ENCODE measurements at regions not wholly inside any gene's neighbourhood (a gene's known extent, or its start where the extent isn't known, plus 50 kb on each side); places are given as distances from the start of the nearest gene placed in this dataset.

DNA sequence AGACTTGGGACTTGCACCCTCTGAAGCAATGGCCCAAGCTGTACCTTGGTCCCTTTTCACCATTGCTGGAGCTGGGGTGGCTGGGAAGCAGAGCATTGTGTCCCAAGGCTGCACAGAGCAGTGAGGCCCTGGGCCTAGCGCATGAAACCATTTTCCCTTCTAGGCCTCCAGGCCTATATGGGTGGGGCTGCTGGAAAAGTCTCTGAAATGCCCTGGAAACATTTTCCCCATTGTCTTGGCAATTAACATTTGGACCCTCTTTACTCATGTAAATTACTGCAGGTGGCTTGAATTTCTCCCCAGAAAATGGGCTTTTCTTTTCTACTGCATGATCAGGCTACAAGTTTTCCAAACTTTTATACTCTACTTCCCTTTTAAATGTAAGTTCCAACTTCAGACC lies 510.5 kb downstream of the SLITRK6 start:
- no peak for DNase-seq (ENCODE audit: low read depth)

DNA sequence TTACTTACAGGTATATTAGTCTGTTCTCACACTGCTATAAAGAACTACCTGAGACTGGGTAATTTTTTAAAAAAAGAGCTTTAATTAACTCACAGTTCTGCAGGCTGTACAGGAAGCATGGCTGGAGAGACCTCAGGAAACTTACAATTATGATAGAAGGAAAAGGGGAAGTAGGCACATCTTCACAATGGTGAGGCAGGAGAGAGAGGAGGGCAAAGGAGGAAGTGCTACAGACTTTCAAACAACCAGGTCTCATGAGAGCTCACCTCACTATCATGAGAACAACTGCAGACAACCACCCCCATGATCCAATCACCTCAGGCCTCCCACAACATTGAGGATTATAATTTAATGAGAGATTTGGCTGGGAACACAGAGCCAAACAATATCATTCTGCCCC lies 511.7 kb downstream of the SLITRK6 start:
- DNase-seq (ENCODE audit: low read depth), result no peak

DNA sequence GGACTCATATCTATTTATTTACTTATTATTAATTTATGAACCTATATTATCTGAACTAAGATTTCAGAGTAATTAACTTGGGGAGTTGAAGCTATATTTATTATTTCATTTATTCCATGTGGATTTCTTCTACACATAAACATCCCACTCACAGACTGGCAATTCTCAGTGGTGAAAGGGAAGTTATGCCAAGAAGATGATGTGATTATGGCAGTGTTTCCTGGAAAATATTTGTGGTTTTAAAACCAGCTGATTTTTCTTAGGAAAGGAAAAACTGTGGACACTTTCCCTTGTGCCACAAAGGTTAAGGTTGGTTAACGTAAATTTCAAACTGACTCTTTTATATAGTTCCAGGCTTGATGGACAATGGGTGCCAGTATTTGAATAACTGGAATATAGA lies 513.1 kb downstream of the SLITRK6 start:
- no peak for DNase-seq (ENCODE audit: low read depth)

DNA sequence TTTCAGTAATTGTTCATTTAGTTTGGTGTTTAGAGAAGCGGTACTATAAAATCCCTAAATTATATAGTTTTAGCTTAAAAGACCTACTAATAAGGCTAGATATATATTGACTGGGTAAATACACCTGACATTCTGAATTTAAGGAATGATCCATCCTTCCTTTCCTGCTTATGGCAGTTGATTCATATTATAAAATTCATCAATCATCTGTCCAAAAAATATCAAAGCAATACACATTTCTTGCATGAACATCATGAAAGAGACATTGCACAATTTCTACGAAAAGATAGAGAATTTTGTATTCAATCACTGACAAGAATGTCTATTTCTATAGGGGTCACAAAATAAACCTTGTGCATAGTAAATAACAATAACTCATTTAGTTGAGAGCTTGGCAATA lies 514.9 kb downstream of the SLITRK6 start:
- DNase-seq (ENCODE audit: low read depth), result no peak

DNA sequence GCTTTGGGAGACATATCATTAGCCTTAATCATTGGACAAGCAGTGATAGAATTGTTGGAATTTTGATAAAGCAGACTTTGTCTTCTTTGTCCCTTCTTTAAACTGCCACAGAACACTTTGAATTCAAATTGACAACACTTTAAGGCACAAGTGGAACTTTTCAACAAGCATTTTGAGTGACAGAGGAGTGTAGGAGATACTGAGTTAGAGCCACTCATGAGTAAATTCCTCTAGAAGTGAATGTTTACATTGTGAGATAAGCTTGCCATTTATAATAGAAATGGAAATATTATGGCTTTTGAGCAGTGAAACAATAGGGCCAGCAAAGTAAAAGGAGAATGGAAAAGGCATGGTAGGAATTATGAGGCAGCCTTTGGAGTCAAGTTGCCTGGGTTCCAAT lies 515.8 kb downstream of the SLITRK6 start:
- DNase-seq (ENCODE audit: low read depth), result no peak

DNA sequence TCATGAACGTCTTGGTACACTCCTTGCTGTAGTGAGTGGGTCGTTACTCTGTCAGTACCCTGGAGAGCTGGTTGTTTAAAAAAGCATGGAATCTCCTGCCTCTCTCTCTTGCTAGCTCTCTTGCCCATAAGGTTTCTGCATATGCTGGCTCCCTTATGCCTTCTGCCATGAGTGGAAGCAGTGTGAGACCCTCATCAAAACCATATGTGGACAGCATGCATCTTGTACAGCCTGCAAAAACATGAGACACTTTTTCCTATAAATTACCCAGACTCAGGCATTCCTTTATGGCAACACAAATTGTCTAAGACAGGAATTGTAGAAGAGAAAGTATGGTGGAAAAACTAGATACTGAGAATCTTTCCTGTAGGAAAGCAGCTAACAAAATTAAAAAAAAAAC lies 516.3 kb downstream of the SLITRK6 start:
- DNase-seq (ENCODE audit: low read depth), result no peak

DNA sequence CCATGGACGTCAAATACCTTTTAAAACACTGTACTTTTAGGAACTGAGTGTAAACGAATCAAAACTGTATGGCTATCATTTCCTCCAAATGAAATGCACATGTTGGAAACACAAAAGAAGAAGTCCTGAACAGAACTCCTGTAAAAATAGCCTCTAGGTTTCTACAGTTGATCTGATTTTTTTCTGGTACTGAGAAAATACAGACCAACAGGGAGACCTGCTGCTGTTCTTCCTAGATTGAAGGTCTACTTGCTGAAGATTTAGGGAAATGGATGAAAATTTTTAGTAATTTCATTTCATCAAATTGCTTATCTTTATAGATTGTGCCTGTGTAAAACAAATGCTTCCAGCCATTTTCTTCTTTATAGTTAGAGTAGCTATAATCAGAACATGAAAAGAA lies 520.4 kb downstream of the SLITRK6 start:
- no peak for DNase-seq (ENCODE audit: low read depth)

DNA sequence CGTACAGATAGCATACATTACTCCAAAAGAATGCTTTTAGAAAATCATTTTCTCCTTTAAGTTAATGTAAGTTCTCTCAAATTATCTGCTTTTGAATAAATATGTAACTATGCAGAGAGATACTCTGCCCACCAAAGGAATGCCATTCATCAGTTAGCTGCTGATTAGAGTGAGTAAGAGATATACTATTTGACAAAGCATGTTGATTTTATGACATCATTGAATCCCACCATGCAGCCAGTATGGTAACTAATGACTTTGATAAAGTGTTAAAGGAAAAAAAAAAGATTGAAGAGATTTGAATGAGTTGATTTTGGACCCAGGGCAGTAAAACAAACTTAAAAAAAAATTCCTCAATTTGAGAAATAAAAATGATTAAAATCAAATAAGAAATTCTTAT lies 521.5 kb downstream of the SLITRK6 start:
- DNase-seq (ENCODE audit: low read depth), result no peak

DNA sequence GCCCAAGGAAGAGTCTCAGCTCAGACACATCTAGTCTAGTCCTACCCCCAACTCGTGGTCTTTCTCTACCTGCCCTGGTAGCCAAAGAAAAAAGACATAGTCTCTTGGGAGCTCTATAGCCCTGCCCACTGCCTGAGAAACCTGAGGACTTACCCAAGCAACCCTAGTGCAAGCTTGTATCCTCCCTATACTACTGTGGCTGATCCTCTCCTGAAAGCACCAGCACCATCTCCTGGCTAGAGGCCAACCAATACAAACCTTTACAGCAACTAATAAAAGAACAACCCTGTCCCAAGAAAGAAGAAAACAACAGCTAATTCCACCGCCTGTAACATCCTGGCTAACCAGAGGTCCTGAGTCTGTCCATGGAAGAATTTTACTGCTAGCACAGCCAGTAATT lies 532.4 kb downstream of the SLITRK6 start:
- no peak for DNase-seq (ENCODE audit: low read depth)

DNA sequence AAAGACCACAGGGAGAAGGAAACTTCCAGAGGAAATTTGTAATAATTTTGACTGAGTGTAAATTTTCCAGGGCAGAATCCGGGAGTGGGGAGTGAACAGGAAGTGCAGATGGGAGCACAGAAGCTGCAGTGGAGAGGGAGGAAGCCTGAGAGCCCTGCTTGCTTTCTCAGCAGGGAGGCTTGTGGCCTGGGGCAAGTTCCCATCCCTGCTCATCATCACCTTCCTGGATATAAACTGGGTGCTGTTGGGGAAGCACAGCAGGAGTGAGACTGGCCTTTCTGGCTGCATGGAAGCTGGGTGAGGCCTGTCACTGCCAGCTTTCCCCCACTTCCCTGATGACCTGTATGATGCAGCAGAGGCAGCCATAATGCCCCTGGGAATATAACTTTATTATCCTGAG lies 532.9 kb downstream of the SLITRK6 start:
- DNase-seq (ENCODE audit: low read depth), result no peak

DNA sequence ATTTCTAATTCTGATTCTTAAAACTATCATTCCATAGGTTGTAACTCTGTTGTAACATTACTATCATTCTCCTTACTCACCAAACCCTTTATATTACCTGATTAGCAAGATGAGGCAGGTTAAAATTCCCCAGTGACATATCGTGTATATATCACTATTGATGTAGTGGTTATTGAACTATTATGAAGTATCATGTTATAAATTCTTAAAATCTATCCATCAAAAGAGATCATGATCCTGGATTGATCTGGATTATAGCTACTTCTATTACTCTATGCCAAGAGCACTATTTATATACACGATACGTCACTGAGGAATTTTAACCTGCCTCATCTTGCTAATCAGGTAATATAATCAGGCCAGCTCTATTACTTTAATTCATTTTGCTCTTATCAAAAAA lies 533.9 kb downstream of the SLITRK6 start:
- DNase-seq (ENCODE audit: low read depth), result no peak

DNA sequence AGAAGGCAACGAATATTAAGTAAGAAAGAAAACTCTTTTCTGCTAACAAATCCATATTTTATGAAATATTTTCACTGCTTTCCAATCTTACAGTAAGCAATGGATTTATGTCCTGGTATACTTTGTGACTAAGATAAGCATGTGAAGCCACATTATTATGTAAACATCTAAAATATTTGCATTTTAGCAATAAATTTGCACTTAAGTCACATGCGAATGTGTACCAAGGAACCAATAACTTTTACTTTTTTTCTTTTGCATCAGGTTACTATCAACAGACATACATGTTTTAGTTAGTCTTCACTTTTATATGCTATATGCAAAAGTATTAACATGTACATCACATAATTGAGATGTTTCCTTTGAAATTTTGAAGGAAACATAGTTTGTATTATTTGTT lies 536.7 kb downstream of the SLITRK6 start:
- DNase-seq (ENCODE audit: low read depth), result no peak

DNA sequence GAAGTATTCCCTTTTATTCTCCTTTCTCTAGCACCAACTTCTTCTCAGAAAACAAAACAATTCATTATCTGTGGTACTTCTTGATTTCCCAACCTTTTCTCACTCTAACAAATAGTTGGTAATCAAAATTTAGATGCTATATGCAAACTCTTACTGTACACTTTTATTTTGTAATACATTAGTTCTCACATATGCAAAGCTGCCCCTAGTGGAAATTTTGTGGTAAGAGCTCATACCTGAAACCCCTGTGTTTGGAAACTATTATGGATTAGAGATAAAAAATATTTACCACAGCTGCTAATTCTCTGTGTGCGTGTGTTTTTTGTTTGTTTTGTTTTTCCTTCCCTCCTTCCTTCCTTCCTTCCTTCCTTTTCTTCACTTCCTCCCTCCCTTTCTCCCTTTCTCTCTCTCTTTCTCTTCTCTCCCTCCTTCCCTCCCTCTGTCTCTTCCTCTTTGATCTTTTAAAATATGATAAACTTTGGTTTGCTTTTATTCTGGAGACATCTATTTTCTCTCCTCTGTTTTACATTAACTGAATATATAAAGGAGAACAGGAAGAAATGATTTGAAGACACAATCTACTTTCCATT lies 537.4 kb downstream of the SLITRK6 start:
- DNase-seq (ENCODE audit: low read depth), result no peak

DNA sequence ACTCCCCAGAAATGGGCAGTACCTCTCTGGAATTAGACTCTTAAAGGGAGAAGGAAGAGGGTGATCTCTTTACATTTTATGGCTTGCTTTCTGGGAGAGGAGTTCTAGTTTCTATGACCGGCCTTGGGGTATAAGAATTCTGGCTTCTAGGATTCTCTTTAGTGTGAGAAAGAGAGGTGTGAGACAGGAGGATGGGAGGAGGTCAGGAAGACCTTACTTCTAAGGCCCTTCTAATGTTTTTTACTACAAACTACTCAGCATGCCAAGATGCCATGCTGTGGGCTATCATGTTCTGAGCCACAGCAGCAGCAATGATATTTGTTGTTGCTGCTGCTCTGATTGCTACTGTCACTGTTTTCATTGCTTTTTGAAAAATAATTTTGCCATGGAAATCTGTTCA lies 538.3 kb downstream of the SLITRK6 start:
- no peak for DNase-seq (ENCODE audit: low read depth)

DNA sequence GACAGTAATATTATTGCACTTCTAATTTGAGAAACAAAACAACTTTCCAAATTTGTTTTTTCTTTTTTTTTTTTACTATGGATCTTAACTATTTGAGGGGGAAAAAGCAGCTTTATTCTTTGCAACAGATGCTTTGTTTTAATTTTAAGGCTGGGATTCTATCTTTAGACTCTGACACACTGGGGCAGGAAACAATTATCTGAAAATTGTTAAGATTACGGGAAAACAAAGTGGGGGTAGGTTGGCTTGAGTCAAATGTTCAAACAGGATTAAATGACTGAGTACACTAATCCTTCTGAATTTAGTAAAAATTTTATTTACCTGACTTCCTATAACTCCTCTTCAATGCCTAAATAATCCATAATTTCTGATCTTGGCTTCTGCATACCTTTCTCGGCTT lies 543.2 kb downstream of the SLITRK6 start:
- no peak for DNase-seq (ENCODE audit: low read depth)

DNA sequence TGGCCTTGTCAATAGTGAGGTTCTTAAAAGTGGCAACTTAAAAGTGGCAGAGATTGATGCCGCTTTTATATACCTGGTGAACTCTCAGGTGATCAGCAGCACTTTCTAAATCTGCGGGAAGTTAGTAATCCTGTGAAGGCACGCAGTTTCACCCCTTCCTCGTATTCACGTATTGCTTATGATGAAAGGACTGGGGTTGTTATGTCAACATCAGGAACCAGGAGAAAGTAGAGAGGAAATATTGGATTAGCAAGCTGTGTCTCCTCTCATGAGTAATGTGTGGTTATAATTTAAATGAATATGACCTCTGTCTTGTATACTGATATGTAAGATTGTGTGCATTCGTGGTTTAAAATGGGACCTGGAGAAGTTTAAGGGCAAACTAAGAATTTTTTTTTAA lies 544.6 kb downstream of the SLITRK6 start:
- DNase-seq (ENCODE audit: low read depth), result no peak

DNA sequence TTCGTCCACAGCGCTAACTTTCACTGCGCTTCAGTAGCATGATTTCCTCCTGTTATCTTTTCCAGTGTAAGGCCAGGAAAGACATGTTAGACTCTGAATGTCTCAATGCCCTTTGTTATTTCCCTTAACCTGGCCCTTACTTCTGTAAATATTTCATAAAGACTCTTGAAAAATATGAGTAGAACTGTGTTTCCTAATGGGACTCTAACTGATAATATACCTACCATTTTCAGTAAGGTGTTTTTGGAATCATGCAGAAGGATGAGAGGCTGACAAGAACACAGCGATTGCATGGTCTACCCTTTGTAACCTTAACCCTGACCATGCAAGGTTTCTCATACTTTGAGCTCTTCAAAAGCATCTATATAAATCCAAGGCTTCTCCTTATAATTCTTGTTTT lies 550.1 kb downstream of the SLITRK6 start:
- DNase-seq (ENCODE audit: low read depth), result no peak

DNA sequence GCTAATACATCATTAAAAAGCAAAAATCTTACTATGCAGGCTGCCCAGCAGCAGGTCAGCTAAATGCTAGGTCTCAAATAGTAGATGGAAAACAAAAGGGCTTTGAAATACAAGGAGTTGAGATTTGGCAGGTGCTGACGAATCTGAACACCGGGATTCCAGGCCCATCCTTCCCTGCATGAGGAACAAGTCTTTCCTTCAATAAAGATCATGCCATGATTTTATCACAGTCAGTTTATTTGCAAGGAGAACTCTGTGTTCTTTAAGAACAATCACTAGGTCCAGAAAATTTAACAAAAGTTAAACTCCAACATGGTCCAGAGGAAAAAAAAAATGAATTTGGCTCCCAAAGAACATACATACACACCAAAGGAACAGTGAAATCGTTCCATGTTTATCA lies 551.4 kb downstream of the SLITRK6 start:
- no peak for DNase-seq (ENCODE audit: low read depth)

DNA sequence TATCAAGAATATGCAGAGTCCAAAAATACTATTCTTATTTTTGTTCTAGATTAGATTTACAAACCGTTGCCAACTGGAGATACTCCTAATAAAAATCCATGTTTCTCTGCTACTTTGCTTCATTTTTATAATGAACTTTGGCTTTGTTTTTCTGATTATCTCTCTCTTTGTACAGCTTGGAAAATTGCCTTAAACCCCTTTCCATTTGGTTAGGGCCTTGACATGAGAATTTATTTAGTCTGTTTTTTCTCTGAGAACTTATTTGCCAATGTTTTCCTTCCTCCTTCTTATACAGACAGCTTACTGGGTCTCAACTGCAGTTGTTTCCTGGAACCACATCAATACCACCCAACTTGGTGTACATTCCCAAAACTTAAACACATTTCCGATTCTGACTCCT lies 555.4 kb downstream of the SLITRK6 start:
- DNase-seq (ENCODE audit: low read depth), result no peak

DNA sequence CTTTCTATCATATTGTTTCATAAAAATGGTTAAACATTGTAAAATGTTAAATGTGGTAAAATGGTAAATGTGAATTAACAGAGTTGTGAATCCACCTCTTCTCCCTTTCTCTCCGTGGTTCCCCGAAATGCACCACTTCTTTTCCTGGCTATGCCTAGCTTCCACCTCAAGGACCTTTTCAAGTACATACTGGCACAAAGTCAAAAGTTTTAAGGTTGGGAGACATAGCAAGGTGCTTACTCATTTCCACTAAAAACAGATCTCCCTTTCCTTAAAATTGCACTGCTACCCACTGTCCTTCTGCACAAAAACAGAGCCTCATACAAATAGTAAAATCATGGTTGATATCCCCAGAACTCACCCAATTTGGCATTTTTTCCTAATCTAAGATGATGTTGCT lies 558.2 kb downstream of the SLITRK6 start:
- DNase-seq (ENCODE audit: low read depth), result no peak

DNA sequence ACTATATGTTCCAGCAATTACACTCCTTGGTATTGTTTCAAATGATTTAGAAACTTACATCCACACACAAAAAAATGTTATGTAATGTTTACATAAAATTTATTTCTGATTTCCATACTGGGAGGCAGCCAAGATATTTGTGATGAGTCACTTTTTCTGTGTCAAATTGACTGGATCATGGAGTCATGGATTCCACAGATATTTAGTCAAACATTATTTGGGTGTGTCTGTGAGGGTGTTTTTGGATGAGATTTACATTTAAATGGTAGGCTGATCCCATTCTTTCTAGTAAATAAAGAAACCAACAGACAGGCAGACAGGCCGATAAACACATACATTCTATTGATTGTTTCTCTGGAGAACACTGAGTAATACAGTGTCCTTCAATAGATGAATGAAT lies 562.8 kb downstream of the SLITRK6 start:
- DNase-seq (ENCODE audit: low read depth), result no peak

DNA sequence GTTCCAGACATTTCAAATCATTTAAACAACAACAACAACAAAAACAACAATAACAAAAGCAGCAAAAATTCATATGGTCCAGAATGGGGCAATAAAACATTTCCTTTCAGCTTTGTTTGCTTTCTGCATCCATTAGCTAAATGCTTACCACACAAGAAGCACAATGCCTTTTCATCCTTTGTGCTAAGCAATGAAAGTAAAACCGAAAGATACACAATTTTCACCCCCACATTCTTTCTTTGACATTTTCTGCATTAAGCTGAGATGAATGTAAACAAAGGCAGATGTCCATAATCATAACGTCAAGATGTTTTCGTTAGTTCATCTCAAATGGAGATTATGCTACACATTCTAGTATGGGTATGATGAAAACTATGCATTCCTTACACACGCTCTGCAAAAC lies 568.5 kb downstream of the SLITRK6 start:
- DNase-seq (ENCODE audit: low read depth), result no peak

DNA sequence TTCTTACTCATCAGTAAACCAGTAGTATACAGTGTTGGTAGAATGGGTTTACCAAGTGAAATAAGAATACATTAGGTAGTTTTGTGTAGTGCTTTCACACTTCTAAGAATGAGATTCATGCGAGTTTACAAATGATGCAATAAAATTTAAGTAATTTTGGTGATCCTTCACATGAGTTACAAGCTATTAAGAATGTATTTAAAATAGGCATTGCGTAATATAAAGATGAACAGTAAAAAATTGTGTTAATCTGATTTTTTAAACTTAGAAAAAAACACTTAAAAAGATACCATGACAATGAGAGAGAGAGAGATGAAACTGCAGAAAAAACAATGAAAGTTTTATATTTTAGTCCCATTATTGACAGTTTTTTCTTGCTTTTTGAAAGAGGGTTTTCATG lies 570.5 kb downstream of the SLITRK6 start:
- no peak for DNase-seq (ENCODE audit: low read depth)

DNA sequence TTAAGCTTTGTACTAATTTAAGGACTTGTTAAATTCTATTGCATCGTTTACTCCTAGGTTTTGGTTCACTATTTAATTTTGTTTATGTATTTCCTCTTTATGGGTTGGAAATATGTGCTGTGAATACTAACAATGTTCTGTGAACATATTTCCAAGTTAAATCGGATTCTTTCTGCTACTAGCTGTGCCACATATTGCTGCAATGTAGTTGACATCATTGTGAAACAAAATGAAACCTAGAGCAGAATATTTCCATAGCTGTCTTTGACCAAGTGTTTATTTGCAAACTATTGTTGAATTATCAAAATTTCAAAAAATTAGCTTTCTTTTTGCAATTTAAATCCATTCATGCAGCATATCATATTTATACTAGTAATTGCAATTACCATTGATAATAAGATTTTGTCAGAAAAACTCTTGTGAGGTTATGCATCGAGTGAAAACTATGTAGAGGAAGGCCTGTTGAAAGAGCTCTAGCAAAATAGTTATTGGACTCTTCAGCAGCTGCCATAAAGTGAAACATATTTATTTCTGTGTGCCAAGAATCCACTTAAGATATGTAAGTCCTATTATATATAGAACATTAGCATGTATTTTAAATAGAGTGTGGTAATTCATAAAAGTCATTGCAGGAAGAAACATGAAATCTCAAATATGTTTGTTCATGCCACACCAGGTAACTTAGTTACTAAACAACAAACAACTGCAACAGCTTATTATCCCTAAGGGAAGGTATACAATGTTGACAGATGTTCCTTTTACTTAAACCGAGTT lies 575.1 kb downstream of the SLITRK6 start:
- DNase-seq (ENCODE audit: low read depth), result no peak
